HEK293T (cell line): ENCODE measurements at regions not wholly inside any gene's neighbourhood (a gene's known extent, or its start where the extent isn't known, plus 50 kb on each side); places are given as distances from the start of the nearest gene placed in this dataset.

Experiments used
- ARNT ChIP-seq: fragments of 450-650 bp; IDR thresholded peaks from 2 replicates; pipeline ENCODE4 v1.6.1; 2017; ENCODE audit warnings: mild to moderate bottlenecking
- BHLHE40 ChIP-seq: fragments of 450-650 bp; IDR thresholded peaks from 2 replicates; pipeline ENCODE4 v1.6.1; 2016; ENCODE audit warnings: mild to moderate bottlenecking, moderate library complexity, borderline replicate concordance
- ELF4 ChIP-seq: fragments of 450-650 bp; IDR thresholded peaks from 2 replicates; pipeline ENCODE4 v1.6.1; 2017; ENCODE audit warnings: antibody characterized with exemption
- FOXA1 ChIP-seq: fragments of 450-650 bp; IDR thresholded peaks from 2 replicates; pipeline ENCODE4 v1.6.1; 2016; ENCODE audit warnings: mild to moderate bottlenecking
- FOXK2 ChIP-seq: fragments of 450-650 bp; IDR thresholded peaks from 2 replicates; pipeline ENCODE4 v1.6.1; 2016; ENCODE audit warnings: mild to moderate bottlenecking
- FOXM1 ChIP-seq: fragments of 450-650 bp; IDR thresholded peaks from 2 replicates; pipeline ENCODE4 v1.6.1; 2017; ENCODE audit warnings: mild to moderate bottlenecking, borderline replicate concordance
- HDGF ChIP-seq: fragments of 450-650 bp; IDR thresholded peaks from 2 replicates; pipeline ENCODE4 v1.6.1; 2017; ENCODE audit warnings: antibody characterized with exemption, borderline replicate concordance
- NFRKB ChIP-seq: fragments of 450-650 bp; IDR thresholded peaks from 2 replicates; pipeline ENCODE4 v1.6.1; 2016; ENCODE audit warnings: mild to moderate bottlenecking, moderate library complexity
- SP1 ChIP-seq: fragments of 450-650 bp; IDR thresholded peaks from 2 replicates; pipeline ENCODE4 v1.6.1; 2017
- SUZ12 ChIP-seq: fragments of 450-650 bp; IDR thresholded peaks from 2 replicates; pipeline ENCODE4 v1.6.1; 2016; ENCODE audit warnings: mild to moderate bottlenecking
- TARDBP ChIP-seq: fragments of 450-650 bp; IDR thresholded peaks from 2 replicates; pipeline ENCODE4 v1.6.1; 2016
- ZNF384 ChIP-seq: fragments of 450-650 bp; IDR thresholded peaks from 2 replicates; pipeline ENCODE4 v1.6.1; 2016
- TF ChIP-seq, protein P1 (sequence below): fragments of 450-650 bp; IDR thresholded peaks from 2 replicates; pipeline ENCODE4 v1.6.1; 2016

DNA sequence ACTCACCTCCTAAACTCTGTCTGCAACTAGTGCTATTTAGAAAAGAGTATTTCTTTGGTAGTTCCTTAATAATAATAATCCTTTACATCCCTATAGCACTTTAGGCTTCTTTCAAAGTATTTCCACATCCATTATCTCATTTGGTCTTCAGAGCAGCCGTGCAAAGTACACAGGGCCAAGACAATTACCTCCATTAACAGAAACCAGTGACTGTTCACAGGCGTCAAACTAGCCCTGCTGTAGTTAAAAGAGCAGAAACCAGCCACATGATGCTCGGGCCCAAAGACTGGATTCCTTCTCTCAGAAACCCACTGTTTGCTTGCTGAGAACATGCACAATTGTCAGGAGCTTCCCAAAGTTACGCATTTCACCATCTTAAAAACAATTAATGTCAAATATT is 396.0 kb upstream of the DAB1 start:
- TF ChIP-seq ARNT (no peak), ELF4 (no peak), FOXM1 (no peak), NFRKB (no peak), SUZ12 (no peak), TARDBP (no peak), FOXA1 (no peak), FOXK2 (no peak), ZNF384 (no peak), BHLHE40 (no peak), SP1 (no peak), HDGF (no peak)
- TF ChIP-seq, protein P1, sequence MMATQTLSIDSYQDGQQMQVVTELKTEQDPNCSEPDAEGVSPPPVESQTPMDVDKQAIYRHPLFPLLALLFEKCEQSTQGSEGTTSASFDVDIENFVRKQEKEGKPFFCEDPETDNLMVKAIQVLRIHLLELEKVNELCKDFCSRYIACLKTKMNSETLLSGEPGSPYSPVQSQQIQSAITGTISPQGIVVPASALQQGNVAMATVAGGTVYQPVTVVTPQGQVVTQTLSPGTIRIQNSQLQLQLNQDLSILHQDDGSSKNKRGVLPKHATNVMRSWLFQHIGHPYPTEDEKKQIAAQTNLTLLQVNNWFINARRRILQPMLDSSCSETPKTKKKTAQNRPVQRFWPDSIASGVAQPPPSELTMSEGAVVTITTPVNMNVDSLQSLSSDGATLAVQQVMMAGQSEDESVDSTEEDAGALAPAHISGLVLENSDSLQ = no peak
